SK-N-SH (cell line): ENCODE measurements at regions not wholly inside any gene's neighbourhood (a gene's known extent, or its start where the extent isn't known, plus 50 kb on each side); places are given as distances from the start of the nearest gene placed in this dataset.
A peak's percentile ranks its signal among the peaks of the same experiment; 100 is the strongest.

Source experiments
- CTCF ChIA-PET: fragments of 300-600, 350-600 bp; formaldehyde crosslinking; extraction: SDS; loops from one replicate; lab custom pipeline; 2021; lab: Yijun Ruan, JAX
- POLR2A ChIA-PET: fragments of 350-600 bp; sonication (Branson Sonifier 250); formaldehyde crosslinking; extraction: SDS; loops from one replicate; lab custom pipeline; 2020; ENCODE audit warnings: antibody characterized with exemption, inconsistent platforms; lab: Yijun Ruan, JAX
- DNase-seq: peaks from one replicate; pipeline ENCODE4 v3.0.0; 2012
- H2AFZ ChIP-seq: fragments of 200-600 bp; sonication (generic); 2 replicates; pipeline ENCODE4 v1.8.1; 2016; ENCODE audit warnings: antibody characterized with exemption, mild to moderate bottlenecking, low read depth
- H3F3A ChIP-seq: fragments of 200-600 bp; sonication (generic); replicated peaks from 2 replicates; pipeline ENCODE3; 2016; ENCODE audit warnings: antibody characterized with exemption, mild to moderate bottlenecking; ENCODE audit not compliant: insufficient read depth
- H3K27ac ChIP-seq, 2 experiments: fragments of 200-500 bp in 1 of 2; fragments of 200-600 bp in 1 of 2; sonication (Bioruptor generic) in 1 of 2; sonication (generic), shearing (Covaris generic) in 1 of 2; 2 replicates each; pipeline versions ENCODE4 v1.5.1 to v1.6.1; 2014 to 2016; ENCODE audit warnings: low read depth in 2 of 2, inconsistent platforms in 1 of 2, low read length in 1 of 2, mild to moderate bottlenecking in 1 of 2, mixed read lengths in 1 of 2
- H3K27me3 ChIP-seq: fragments of 200-600 bp; sonication (generic), shearing (Covaris generic); 2 replicates; pipeline ENCODE4 v1.6.1; 2016; ENCODE audit warnings: mixed run types; ENCODE audit not compliant: insufficient read depth
- H3K36me3 ChIP-seq, 2 experiments: fragments of 200-500 bp in 1 of 2; fragments of 200-600 bp in 1 of 2; sonication (Bioruptor generic) in 1 of 2; sonication (generic) in 1 of 2; replicated peaks in 1 of 2; 2 replicates each; pipeline versions ENCODE3 to v1.5.1; 2014 to 2016; ENCODE audit warnings: low read length in 1 of 2, mild to moderate bottlenecking in 1 of 2; ENCODE audit not compliant: insufficient read depth in 2 of 2, control insufficient read depth in 1 of 2
- H3K4me1 ChIP-seq, 2 experiments: fragments of 200-500 bp in 1 of 2; fragments of 200-600 bp in 1 of 2; sonication (Bioruptor generic) in 1 of 2; sonication (generic), shearing (Covaris generic) in 1 of 2; 2 replicates each; pipeline versions ENCODE4 v1.5.1 to v1.6.1; 2014 to 2016; ENCODE audit warnings: low read depth in 1 of 2, low read length in 1 of 2, mixed run types in 1 of 2; ENCODE audit not compliant: insufficient read depth in 2 of 2, control insufficient read depth in 1 of 2
- H3K4me2 ChIP-seq: fragments of 200-600 bp; sonication (generic), shearing (Covaris generic); 2 replicates; pipeline ENCODE4 v1.6.1; 2017; ENCODE audit warnings: mixed run types
- H3K4me3 ChIP-seq, 2 experiments: fragments of 200-500 bp in 1 of 2; fragments of 200-600 bp in 1 of 2; sonication (Bioruptor generic) in 1 of 2; sonication (generic), shearing (Covaris generic) in 1 of 2; 2 replicates each; pipeline versions ENCODE4 v1.5.1 to v1.8.1; 2014 to 2016; ENCODE audit warnings: low read depth in 2 of 2, inconsistent platforms in 1 of 2, low read length in 1 of 2, mild to moderate bottlenecking in 1 of 2, mixed read lengths in 1 of 2, moderate library complexity in 1 of 2
- H3K79me2 ChIP-seq: fragments of 200-600 bp; sonication (generic); 2 replicates; pipeline ENCODE4 v1.8.1; 2017; ENCODE audit warnings: mild to moderate bottlenecking; ENCODE audit not compliant: insufficient read depth
- H3K9ac ChIP-seq: fragments of 200-600 bp; sonication (generic); 2 replicates; pipeline ENCODE4 v1.6.1; 2017; ENCODE audit warnings: mixed run types
- H3K9me2 ChIP-seq: fragments of 200-600 bp; sonication (generic); 2 replicates; pipeline ENCODE4 v1.6.1; 2017; ENCODE audit warnings: mixed run types
- H3K9me3 ChIP-seq: fragments of 200-600 bp; sonication (generic); 2 replicates; pipeline ENCODE4 v1.6.1; 2017; ENCODE audit warnings: mixed run types, mild to moderate bottlenecking, moderate library complexity
- H4K20me1 ChIP-seq: fragments of 200-600 bp; sonication (generic); 2 replicates; pipeline ENCODE4 v1.6.1; 2017; ENCODE audit warnings: mild to moderate bottlenecking, mixed run types; ENCODE audit not compliant: insufficient read depth
- EP300 ChIP-seq, 2 experiments: IDR thresholded peaks; 2 replicates each; pipeline versions ENCODE4 v1.4.0 to v1.6.1; 2012; ENCODE audit warnings: borderline replicate concordance in 1 of 2, low read depth in 1 of 2, low read length in 1 of 2
- FOSL2 ChIP-seq: IDR thresholded peaks from 2 replicates; pipeline ENCODE4 v1.4.0; 2012; ENCODE audit warnings: low read depth, mild to moderate bottlenecking, moderate library complexity, borderline replicate concordance
- FOXJ3 ChIP-seq: sonication (generic); formaldehyde crosslinking; IDR thresholded peaks from 2 replicates; pipeline ENCODE4 v1.5.1; 2020; ENCODE audit warnings: mild to moderate bottlenecking, missing genetic modification reagents
- FOXM1 ChIP-seq: IDR thresholded peaks from 2 replicates; pipeline ENCODE4 v1.4.0; 2012; ENCODE audit warnings: low read depth, mild to moderate bottlenecking
- GABPA ChIP-seq: IDR thresholded peaks from 2 replicates; pipeline ENCODE4 v1.4.0; 2012; ENCODE audit warnings: low read depth, mild to moderate bottlenecking
- JUND ChIP-seq: IDR thresholded peaks from 2 replicates; pipeline ENCODE4 v1.4.0; 2012
- MXI1 ChIP-seq: IDR thresholded peaks from 2 replicates; pipeline ENCODE4 v1.6.1; 2012; ENCODE audit warnings: mild to moderate bottlenecking, low read depth, low read length, improper control_type of control experiment
- PBX3 ChIP-seq: IDR thresholded peaks from 2 replicates; pipeline ENCODE4; 2012
- RAD21 ChIP-seq: IDR thresholded peaks from 2 replicates; pipeline ENCODE4 v1.6.1; 2012; ENCODE audit warnings: mild to moderate bottlenecking, low read length
- RCOR1 ChIP-seq: fragments of 150-350 bp; IDR thresholded peaks from 2 replicates; pipeline ENCODE4 v1.6.1; 2017; ENCODE audit warnings: antibody characterized with exemption, low read length
- SIN3A ChIP-seq: IDR thresholded peaks from 2 replicates; pipeline ENCODE4 v1.6.1; 2012; ENCODE audit warnings: low read depth, mild to moderate bottlenecking, low read length, moderate library complexity, borderline replicate concordance
- SMC3 ChIP-seq: IDR thresholded peaks from 2 replicates; pipeline ENCODE4 v1.6.1; 2012; ENCODE audit warnings: low read depth, low read length, improper control_type of control experiment
- TAF1 ChIP-seq: IDR thresholded peaks from 2 replicates; pipeline ENCODE4 v1.6.1; 2012; ENCODE audit warnings: low read depth, mild to moderate bottlenecking, low read length, moderate library complexity, borderline replicate concordance
- TCF12 ChIP-seq: IDR thresholded peaks from 2 replicates; pipeline ENCODE4 v1.4.0; 2012
- TEAD4 ChIP-seq: IDR thresholded peaks from 2 replicates; pipeline ENCODE4 v1.4.0; 2012; ENCODE audit warnings: mild to moderate bottlenecking, borderline replicate concordance; ENCODE audit not compliant: insufficient read depth
- YY1 ChIP-seq: IDR thresholded peaks from 2 replicates; pipeline ENCODE4 v1.4.0; 2012; ENCODE audit warnings: low read depth, mild to moderate bottlenecking
- ZBTB33 ChIP-seq: IDR thresholded peaks from 2 replicates; pipeline ENCODE4 v1.4.0; 2012; ENCODE audit warnings: low read depth, borderline replicate concordance
- WGBS: methylation state at CpG from one replicate; pipeline ENCODE4 v1.1.6; 2017; ENCODE audit warnings: low lambda C conversion rate; 5-methylcytosine and 5-hydroxymethylcytosine counted together

- Histone ChIP-seq H3K9me2 (no peaks in the 10 kb centered on the region), H4K20me1 (no peaks in the 10 kb centered on the region), H3K4me1 (no peaks in the 10 kb centered on the region), H3K36me3 (no peaks in the 10 kb centered on the region), H2AFZ (no peak overlapping the region), H3K27me3 (no peaks in the 10 kb centered on the region), H3K4me3 (no peak overlapping the region), H3F3A (no peaks in the 10 kb centered on the region), H3K4me2 (no peak overlapping the region), H3K9ac (no peak overlapping the region), H3K9me3 (no peaks in the 10 kb centered on the region)
- CTCF ChIA-PET, result interaction anchor here (1.1 kb wide), 1 partner anchor 43 kb away, joined by 3 read pairs; no protein-coding TSS in a partner anchor
- no peak for DNase-seq
- 13% methylated on average over 1 of the region's 1 CpG for WGBS
- POLR2A ChIA-PET, result no interaction called here
- no peak for TF ChIP-seq GABPA
- peak; percentile 41; the same call in 1 of the 2 replicates for TF ChIP-seq FOXM1
- no peak for TF ChIP-seq SIN3A
- peak; percentile 52 for TF ChIP-seq TCF12
- 0 out of 2 replicates have a peak, but pooled peaks have one; percentile 17 for TF ChIP-seq JUND
- no peak for TF ChIP-seq FOSL2
- no peak for TF ChIP-seq TEAD4
- TF ChIP-seq FOXJ3 (CRISPR knock-in tag), result no peak
- 0 out of 2 replicates have a peak, but pooled peaks have one; percentile 10 for TF ChIP-seq PBX3
- TF ChIP-seq MXI1, result no peak
- TF ChIP-seq, all 33 proteins: peak for 4
- Histone ChIP-seq H3K27ac (no peak overlapping the region), H3K79me2 (no peaks in the 10 kb centered on the region)
Measured at GRCh38 chr13:80454245-80454644, 113.3 kb upstream of the SPRY2 start.

DNA sequence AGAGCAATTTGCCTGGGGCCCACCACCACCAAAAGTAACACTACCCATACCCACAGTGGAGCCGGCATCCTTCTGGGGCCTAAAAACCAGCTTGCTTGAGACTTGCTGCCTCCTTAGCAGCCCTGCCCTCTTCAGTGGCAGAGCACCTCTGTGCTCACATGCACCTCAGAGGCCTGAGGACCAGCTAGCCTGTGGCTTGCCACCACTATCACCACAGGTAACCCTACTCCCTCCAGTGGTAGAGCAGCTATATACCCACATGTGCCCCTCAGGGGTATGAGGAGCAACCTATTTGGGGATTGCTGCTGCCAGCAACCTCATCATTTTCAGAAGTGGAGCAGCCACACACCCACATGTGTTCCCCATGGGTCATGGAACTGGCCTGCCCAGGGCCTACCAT lies 111.4 kb upstream of the SPRY2 start:
- Histone ChIP-seq H3K9me2 (no peaks in the 10 kb centered on the region), H3K9ac (no peak overlapping the region), H3F3A (no peaks in the 10 kb centered on the region), H2AFZ (no peak overlapping the region), H4K20me1 (no peaks in the 10 kb centered on the region), H3K9me3 (no peaks in the 10 kb centered on the region), H3K27ac (no peak overlapping the region), H3K4me1 (no peaks in the 10 kb centered on the region), H3K79me2 (no peaks in the 10 kb centered on the region), H3K4me2 (no peak overlapping the region), H3K36me3 (no peaks in the 10 kb centered on the region), H3K27me3 (no peaks in the 10 kb centered on the region), H3K4me3 (no peak overlapping the region)
- TF ChIP-seq TAF1 (no peak), TCF12 (no peak), RCOR1 (no peak), SMC3 (no peak), RAD21 (no peak), ZBTB33 (no peak), GABPA (no peak), EP300 (IDR thresholded peaks at IDR 0.05; ENCODE audit: borderline replicate concordance in 1 of 2, low read depth in 1 of 2, low read length in 1 of 2) (no peak), TEAD4 (no peak), FOXM1 (no peak), YY1 (no peak)
- POLR2A ChIA-PET, result no interaction called here
- 88% methylated on average over 1 of the region's 1 CpG for WGBS
- no peak for DNase-seq
- CTCF ChIA-PET, result no interaction called here
